HG02759 (cell line): ENCODE measurements at regions not wholly inside any gene's neighbourhood (a gene's known extent, or its start where the extent isn't known, plus 50 kb on each side); places are given as distances from the start of the nearest gene placed in this dataset.

ENCODE experiments used
- ATAC-seq: cut with Tn5 transposase; IDR thresholded peaks from one replicate; pipeline ENCODE4 v1.9.1; 2021; ENCODE audit warnings: mild to moderate bottlenecking, moderate library complexity; ENCODE audit not compliant: unreplicated experiment

DNA sequence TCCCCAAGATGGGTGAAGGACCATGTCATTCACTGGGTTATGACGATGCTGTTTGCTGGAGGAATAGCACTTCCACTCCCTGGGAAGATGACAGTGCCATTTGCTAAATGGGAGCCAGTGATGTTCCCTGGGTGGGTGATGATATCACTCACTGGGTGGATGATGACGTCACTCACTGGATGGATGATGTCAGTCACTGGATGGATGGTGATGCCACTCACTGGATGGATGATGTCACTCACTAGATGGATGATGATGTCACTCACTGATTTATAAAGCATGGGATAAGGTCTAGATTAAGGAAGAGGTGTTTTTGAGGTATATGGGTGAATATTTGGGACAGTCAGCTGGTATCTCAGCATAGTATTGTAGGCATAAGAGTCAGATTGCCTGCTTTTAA, 457.2 kb downstream of the AJAP1 start:
- ATAC-seq: no peak

GRCh38 chr1:5110508-5110907, 456.1 kb downstream of the AJAP1 start:
- ATAC-seq: no peak

DNA sequence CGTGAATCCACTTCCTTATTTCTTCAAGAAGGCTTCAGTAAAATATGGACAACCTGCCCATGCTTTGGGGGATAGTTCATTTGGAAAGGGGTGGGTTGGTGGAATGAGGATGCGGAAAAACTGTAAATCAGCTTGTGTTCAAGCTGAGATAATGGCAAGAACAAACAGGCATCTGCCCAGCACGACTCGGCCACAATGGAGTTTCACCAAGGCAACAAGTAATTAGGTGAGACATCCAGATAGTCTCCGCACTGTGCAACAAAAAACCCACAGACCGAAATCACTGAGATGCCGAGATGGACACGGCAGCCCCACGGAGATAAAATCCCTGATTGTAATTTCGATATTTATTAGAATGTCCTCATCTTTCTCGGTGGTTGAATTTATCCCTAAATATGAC, 455.2 kb downstream of the AJAP1 start:
- ATAC-seq: no peak

DNA sequence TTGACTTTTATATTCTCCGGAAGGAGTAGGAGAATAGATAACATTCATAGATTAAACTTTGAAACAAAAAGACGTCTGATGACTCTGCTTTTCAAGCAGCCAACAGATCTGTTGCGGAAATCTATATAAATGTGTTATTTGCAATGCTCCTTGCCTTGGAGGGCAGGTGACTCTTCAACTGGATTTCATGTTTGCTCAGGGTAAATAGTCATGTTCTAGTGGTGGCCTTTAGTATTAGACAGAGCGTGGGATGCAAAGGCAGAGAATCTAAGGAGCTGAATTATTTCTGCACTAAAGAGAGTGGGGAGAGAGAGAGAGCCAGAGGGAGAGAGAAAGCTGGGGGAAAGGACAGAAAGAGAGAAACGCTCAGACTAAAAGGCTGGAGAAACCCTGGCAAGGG, 454.3 kb downstream of the AJAP1 start:
- no peak for ATAC-seq

DNA sequence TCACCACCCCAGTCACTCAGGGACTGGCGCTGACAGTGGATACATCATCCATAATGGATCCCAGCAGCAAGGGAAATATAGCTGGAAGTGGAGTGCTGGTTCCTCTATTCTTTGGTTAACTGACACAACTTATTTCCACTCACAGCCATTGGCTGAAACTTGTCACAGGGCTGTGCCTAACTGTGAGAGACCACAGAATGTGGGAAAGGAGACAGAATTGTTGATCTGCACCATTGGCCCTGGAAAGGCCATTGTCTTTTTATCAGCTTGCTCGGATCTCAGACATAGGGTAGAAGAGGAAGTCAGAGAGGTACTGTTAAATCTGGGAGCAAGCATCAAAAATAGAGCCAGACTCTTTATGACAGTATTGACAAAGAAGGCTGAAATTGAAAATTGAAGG, 451.3 kb downstream of the AJAP1 start:
- ATAC-seq: no peak

- ATAC-seq: no peak
Measured at GRCh38 chr1:5099558-5099957, 445.1 kb downstream of the AJAP1 start.

DNA sequence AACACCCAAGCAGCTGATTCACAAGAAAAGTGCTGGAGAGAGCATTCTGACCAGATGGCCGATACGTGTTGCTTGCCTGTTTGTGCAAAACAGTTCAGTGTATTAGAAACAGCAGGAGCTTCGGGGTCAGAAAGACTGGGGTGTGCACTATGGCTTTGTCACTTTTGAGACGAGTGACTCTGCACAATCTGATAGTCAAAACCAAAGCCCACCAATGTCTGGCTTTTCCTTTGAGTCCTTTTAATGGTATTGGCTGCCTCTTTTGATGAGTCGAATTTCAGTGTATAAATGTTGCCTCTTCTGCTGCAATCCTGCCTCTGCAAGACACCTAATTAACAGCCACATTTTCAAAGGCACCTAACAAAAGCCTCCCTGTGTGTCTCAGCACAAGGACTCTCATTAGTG, 444.6 kb downstream of the AJAP1 start:
- no peak for ATAC-seq

DNA sequence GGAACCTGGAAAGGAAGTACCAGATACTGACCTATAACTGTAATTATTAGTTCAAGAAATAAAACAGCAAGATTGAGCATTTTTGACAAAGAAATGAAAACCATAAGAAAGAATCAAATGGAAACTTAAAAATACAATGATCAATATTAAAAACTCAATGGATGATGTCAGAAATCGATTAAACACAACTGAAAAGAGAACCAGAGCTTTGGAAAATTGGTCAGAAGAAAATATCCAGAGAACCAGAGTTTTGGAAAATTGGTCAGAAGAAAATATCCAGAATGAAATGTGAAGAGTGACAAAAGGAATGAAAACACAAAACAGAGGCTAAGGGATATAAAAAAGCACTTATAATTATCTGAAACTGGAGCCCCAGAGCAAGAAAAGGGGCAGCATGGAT, 438.6 kb downstream of the AJAP1 start:
- ATAC-seq: no peak

- ATAC-seq: no peak
Measured at GRCh38 chr1:5084676-5085075, 430.3 kb downstream of the AJAP1 start.

GRCh38 chr1:5067246-5067645, 412.8 kb downstream of the AJAP1 start:
- no peak for ATAC-seq

- ATAC-seq: no peak
Measured at GRCh38 chr1:5053744-5054143, 399.3 kb downstream of the AJAP1 start.

GRCh38 chr1:5029136-5029535, 374.7 kb downstream of the AJAP1 start:
- ATAC-seq: no peak

DNA sequence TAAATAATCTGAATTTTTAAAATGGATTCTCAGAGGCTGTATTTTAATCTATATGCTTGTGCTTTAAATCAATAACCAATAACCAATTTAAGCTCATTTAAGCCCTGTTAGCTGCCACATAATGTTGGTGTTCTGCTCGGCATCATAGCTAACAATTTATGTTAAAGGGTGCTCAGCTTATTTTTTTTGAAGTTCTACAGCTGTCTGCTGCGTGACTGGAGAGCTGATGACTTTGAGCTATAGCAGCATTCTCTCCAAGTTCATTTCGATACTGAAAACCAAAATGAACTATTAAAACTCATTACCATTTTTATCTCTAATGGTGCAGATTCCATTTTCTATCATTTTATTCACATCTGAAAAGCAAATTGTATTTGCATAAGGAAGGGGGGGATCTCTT, 357.8 kb downstream of the AJAP1 start:
- no peak for ATAC-seq

DNA sequence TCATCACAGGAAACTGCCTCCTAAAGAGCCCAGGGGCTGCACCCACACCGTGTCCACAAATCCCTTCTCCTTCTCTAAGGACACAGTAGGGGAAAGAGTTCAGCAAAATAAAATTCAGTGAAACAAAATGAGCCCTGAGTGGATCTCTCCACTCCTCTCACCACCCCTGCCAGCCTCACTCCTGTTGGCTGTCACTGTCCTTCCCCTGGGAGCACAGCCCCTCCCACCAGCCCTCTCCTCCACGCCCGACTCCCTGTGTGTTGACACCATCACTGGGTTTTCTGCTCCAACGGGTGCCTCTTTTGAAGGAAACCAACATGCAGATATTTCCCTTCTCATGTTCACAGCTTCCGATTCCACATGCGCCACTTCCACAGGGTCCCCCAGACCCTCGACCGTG, 356.2 kb downstream of the AJAP1 start:
- ATAC-seq: no peak

GRCh38 chr1:5010236-5010635, 355.8 kb downstream of the AJAP1 start:
- ATAC-seq: no peak

- ATAC-seq: no peak
Measured at GRCh38 chr1:5009376-5010065, 355.1 kb downstream of the AJAP1 start.

GRCh38 chr1:5005171-5005570, 350.8 kb downstream of the AJAP1 start:
- no peak for ATAC-seq

DNA sequence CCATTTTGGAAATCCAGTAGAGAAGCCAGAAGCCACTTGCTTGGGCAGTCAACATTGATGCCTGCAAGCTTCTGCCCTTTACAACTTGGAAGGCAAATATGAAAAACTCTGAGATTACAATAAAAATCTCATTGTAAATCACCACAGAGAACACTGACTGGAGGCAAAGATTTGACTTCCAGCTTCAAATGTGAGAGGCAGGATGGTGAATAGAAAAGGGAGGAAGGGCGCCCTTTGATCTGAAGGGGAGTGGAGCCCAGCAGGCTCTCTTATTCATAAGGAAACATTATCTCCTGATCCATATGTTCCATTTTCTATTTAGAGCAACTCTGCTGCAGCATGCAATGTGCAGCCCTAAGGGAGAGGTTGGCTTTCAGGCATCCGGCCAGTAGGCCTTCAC, 348.3 kb downstream of the AJAP1 start:
- ATAC-seq: no peak

DNA sequence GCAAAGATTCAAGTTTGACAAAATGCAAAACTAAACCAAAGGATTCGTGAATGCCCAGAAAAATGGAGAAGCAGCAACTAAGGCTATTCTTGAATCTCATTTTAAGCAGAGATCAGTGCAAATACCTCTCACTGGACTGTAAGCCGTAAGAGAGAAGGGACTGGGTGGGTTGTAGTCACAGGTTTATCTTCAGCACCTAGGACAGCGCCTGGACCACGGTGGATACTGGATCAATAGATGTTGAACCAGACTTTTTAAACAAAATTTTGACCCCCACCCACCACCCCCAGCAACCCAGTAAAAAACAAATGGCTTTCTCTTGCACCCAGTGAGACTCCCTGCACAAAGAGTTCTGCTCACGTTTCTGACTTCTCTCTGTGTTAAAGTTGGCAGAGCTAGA, 347.1 kb downstream of the AJAP1 start:
- no peak for ATAC-seq

DNA sequence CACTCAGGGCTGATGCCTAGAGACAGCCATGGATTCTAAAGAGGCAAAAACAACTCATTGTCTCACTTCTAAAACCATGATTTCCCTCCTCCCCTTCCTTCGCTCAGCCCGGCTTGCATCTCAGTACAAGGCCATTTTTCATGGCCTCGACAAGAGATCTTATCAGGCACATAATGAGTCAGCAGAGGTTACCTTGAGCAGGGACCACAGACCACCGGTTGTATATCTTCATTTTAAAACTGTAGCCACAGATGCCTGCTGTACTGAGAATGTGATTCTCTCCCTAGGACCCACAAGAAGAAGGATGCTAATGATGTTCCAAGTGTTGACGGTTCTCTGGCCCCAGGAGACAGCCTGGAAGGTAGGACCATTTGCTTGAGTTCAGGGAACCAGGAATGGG, 331.9 kb downstream of the AJAP1 start:
- ATAC-seq: no peak

DNA sequence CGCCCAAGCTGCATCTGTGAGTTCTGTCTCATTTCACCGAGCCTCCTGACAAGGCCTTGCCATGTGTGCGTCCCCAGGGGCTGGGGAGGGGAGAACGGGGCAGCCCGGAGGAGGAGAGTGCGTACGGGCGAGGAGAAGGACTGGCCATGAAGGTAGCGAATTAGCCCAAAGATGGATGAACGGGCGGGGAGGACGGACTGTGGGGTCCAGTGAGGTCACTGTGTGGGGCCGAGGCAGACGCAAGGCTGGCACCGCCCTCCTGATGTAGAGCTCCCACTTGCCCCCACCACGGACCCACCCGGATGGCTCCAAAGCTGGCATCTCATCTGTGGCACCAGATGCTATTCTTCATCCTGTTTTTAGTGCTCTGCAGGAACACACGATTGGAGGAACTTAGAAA, 330.4 kb downstream of the AJAP1 start:
- ATAC-seq: no peak

DNA sequence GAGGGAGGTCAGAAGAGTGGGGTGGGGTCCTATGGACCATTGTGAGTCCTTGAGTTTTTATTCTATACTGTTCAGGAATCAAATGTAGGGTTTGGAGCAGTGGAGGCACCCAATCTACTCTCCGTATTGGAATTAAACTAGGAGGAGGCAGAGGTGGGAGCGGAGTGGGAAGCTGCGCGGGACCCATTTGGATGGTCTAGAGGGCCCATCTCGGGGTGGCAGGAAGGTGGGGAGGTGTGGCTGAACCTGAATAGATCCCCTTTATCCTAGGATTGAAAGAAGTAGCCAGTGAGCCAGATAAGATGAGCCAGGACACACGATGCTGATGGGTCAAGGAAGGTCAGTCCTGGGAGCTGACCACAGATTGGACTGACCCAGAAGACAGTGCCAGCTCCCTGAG, 325.8 kb downstream of the AJAP1 start:
- ATAC-seq: no peak

- ATAC-seq: no peak
Measured at GRCh38 chr1:4978660-4979390, 324.4 kb downstream of the AJAP1 start.
